SK-N-SH treated with all-trans-retinoic acid at 6 μM for 48 hours (cell line): ENCODE measurements at regions not wholly inside any gene's neighbourhood (a gene's known extent, or its start where the extent isn't known, plus 50 kb on each side); places are given as distances from the start of the nearest gene placed in this dataset.

Source experiments
- ARNTL ChIP-seq: fragments of 450-650 bp; formaldehyde crosslinking; IDR thresholded peaks from 2 replicates; pipeline ENCODE4 v1.5.0; 2020; ENCODE audit warnings: low read depth, mild to moderate bottlenecking, moderate library complexity, borderline replicate concordance
- ESRRG ChIP-seq: fragments of 250-450 bp; sonication (Bioruptor Pico); IDR thresholded peaks from 2 replicates; pipeline ENCODE4 v1.6.1; 2021; ENCODE audit warnings: mild to moderate bottlenecking
- ISL1 ChIP-seq: fragments of 250-450 bp; sonication (Bioruptor Pico); IDR thresholded peaks from 2 replicates; pipeline ENCODE4 v2.1.2; 2022; ENCODE audit warnings: mild to moderate bottlenecking, moderate library complexity
- PATZ1 ChIP-seq: fragments of 250-450 bp; sonication (Bioruptor Pico); IDR thresholded peaks from 2 replicates; pipeline ENCODE4 v1.8.0; 2020; ENCODE audit warnings: mild to moderate bottlenecking, moderate library complexity, borderline replicate concordance
- RARB ChIP-seq: fragments of 250-450 bp; sonication (Bioruptor Pico); IDR thresholded peaks from 2 replicates; pipeline ENCODE4 v1.8.0; 2021; ENCODE audit warnings: mild to moderate bottlenecking, moderate library complexity
- ZC3H10 ChIP-seq: fragments of 250-450 bp; sonication (Bioruptor Pico); IDR thresholded peaks from 2 replicates; pipeline ENCODE4 v1.5.1; 2021; ENCODE audit warnings: mild to moderate bottlenecking, moderate library complexity
- ZFP3 ChIP-seq: fragments of 250-450 bp; sonication (Bioruptor Pico); IDR thresholded peaks from 2 replicates; pipeline ENCODE4 v1.5.0; 2020; ENCODE audit warnings: mild to moderate bottlenecking, moderate library complexity
- ZFP30 ChIP-seq: fragments of 450-650 bp; formaldehyde crosslinking; IDR thresholded peaks from 2 replicates; pipeline ENCODE4 v1.5.0; 2022; ENCODE audit warnings: mild to moderate bottlenecking, moderate library complexity
- ZNF565 ChIP-seq: fragments of 450-650 bp; formaldehyde crosslinking; conservative IDR thresholded peaks from 2 replicates; pipeline ENCODE4 v1.5.0; 2020; ENCODE audit warnings: low read depth, mild to moderate bottlenecking, moderate library complexity

- TF ChIP-seq ZFP30 (CRISPR knock-in tag) (no peak), ZFP3 (CRISPR knock-in tag) (no peak), RARB (CRISPR knock-in tag) (no peak), ARNTL (CRISPR knock-in tag) (no peak), PATZ1 (CRISPR knock-in tag) (no peak), ISL1 (no peak), ZC3H10 (no peak), ESRRG (CRISPR knock-in tag) (no peak), ZNF565 (CRISPR knock-in tag) (no peak)
Observed at GRCh38 chr4:164501074-164501473, 252.9 kb upstream of the SMIM31 start.
